Mesodermal cell (in vitro differentiated cells): ENCODE measurements at regions not wholly inside any gene's neighbourhood (a gene's known extent, or its start where the extent isn't known, plus 50 kb on each side); places are given as distances from the start of the nearest gene placed in this dataset.

Experiments
- H3K27ac ChIP-seq: 2 replicates; pipeline ENCODE4 v1.7.0; 2013; ENCODE audit warnings: mild to moderate bottlenecking, low read depth, low read length, moderate library complexity; ENCODE audit not compliant: severe bottlenecking
- H3K36me3 ChIP-seq: 2 replicates; pipeline ENCODE4 v1.7.1; 2013; ENCODE audit warnings: mild to moderate bottlenecking, low read length, moderate library complexity; ENCODE audit not compliant: control insufficient read depth, insufficient read depth
- H3K4me1 ChIP-seq: one replicate; pipeline ENCODE4 v1.7.1; 2013; ENCODE audit warnings: mild to moderate bottlenecking, low read length; ENCODE audit not compliant: insufficient read depth, control insufficient read depth, poor library complexity, severe bottlenecking
- H3K4me3 ChIP-seq: 2 replicates; pipeline ENCODE4 v1.7.0; 2013; ENCODE audit warnings: low read length, control low read depth, mild to moderate bottlenecking; ENCODE audit not compliant: insufficient read depth, poor library complexity, severe bottlenecking; ENCODE audit errors: extremely low read depth
- H3K9me3 ChIP-seq: 2 replicates; pipeline ENCODE4 v1.7.1; 2013; ENCODE audit warnings: mild to moderate bottlenecking, low read length, moderate library complexity; ENCODE audit not compliant: control insufficient read depth
- whole genome bisulfite sequencing, 2 experiments: methylation state at CpG; one replicate each; pipeline ENCODE4 v1.1.5; 2013; ENCODE audit warnings: missing lambda C conversion rate in 2 of 2; ENCODE audit not compliant: insufficient coverage in 2 of 2; 5-methylcytosine and 5-hydroxymethylcytosine counted together

- Histone ChIP-seq H3K4me1 (peaks cover 9% of the 10 kb centered on the region), H3K36me3 (no peaks in the 10 kb centered on the region), H3K9me3 (no peaks in the 10 kb centered on the region), H3K27ac (no peak overlapping the region), H3K4me3 (no peak overlapping the region)
- WGBS, 2 experiments = 80% methylated on average over 1 of the region's 3 CpGs; no CpG with 5 or more reads in 1 of the 2 experiments
Measured at GRCh38 chr12:75581515-75581914, 70.1 kb upstream of the KRR1 start.

- H3K4me3 ChIP-seq = no peak overlapping the region
- no peaks in the 10 kb centered on the region for H3K36me3 ChIP-seq
- H3K4me1 ChIP-seq = no peaks in the 10 kb centered on the region
- 89% methylated on average over 1 of the region's 3 CpGs; no CpG with 5 or more reads in 1 of the 2 experiments for WGBS, 2 experiments
- no peak overlapping the region for H3K27ac ChIP-seq
- H3K9me3 ChIP-seq = no peaks in the 10 kb centered on the region
Measured at GRCh38 chr12:75579552-75579951, 68.1 kb upstream of the KRR1 start.

GRCh38 chr12:75578546-75578945 lies 67.1 kb upstream of the KRR1 start:
- Histone ChIP-seq H3K27ac (no peak overlapping the region), H3K4me3 (no peak overlapping the region), H3K36me3 (no peaks in the 10 kb centered on the region), H3K4me1 (no peaks in the 10 kb centered on the region), H3K9me3 (no peaks in the 10 kb centered on the region)
- whole genome bisulfite sequencing, 2 experiments = 80% methylated on average over 1 of the region's 2 CpGs; no CpG with 5 or more reads in 1 of the 2 experiments

- Histone ChIP-seq H3K36me3 (no peaks in the 10 kb centered on the region), H3K9me3 (no peaks in the 10 kb centered on the region), H3K27ac (no peak overlapping the region), H3K4me1 (no peaks in the 10 kb centered on the region), H3K4me3 (no peak overlapping the region)
- 87 to 100% methylated on average over 3 to 4 of the region's 5 CpGs for WGBS, 2 experiments
Measured at GRCh38 chr12:75577812-75578211, 66.4 kb upstream of the KRR1 start.

- no peaks in the 10 kb centered on the region for H3K36me3 ChIP-seq
- no peak overlapping the region for H3K4me3 ChIP-seq
- no peaks in the 10 kb centered on the region for H3K4me1 ChIP-seq
- no peak overlapping the region for H3K27ac ChIP-seq
- no peaks in the 10 kb centered on the region for H3K9me3 ChIP-seq
- WGBS, 2 experiments = 80% methylated on average over 2 of the region's 2 CpGs; no CpG with 5 or more reads in 1 of the 2 experiments
Measured at GRCh38 chr12:75571656-75572205, 60.3 kb upstream of the KRR1 start.

GRCh38 chr12:75571204-75571603 lies 59.8 kb upstream of the KRR1 start:
- H3K4me1 ChIP-seq = no peaks in the 10 kb centered on the region
- H3K4me3 ChIP-seq = no peak overlapping the region
- H3K9me3 ChIP-seq = peaks cover under 1% of the 10 kb centered on the region
- WGBS, 2 experiments = 80% methylated on average over 1 of the region's 3 CpGs; no CpG with 5 or more reads in 1 of the 2 experiments
- H3K27ac ChIP-seq = no peak overlapping the region
- no peaks in the 10 kb centered on the region for H3K36me3 ChIP-seq

- Histone ChIP-seq H3K36me3 (no peaks in the 10 kb centered on the region), H3K4me1 (no peaks in the 10 kb centered on the region), H3K9me3 (peaks cover 14% of the 10 kb centered on the region), H3K4me3 (no peak overlapping the region), H3K27ac (no peak overlapping the region)
- 94 to 100% methylated on average over 2 of the region's 3 CpGs for WGBS, 2 experiments
Measured at GRCh38 chr12:75568801-75569200, 57.4 kb upstream of the KRR1 start.

GRCh38 chr12:75568393-75568792 lies 57.0 kb upstream of the KRR1 start:
- Histone ChIP-seq H3K4me1 (no peaks in the 10 kb centered on the region), H3K27ac (no peak overlapping the region), H3K36me3 (no peaks in the 10 kb centered on the region), H3K4me3 (no peak overlapping the region), H3K9me3 (peaks cover 14% of the 10 kb centered on the region)
- 92 to 100% methylated on average over 3 of the region's 4 CpGs for WGBS, 2 experiments

- Histone ChIP-seq H3K4me3 (no peak overlapping the region), H3K9me3 (peaks cover 14% of the 10 kb centered on the region), H3K4me1 (no peaks in the 10 kb centered on the region), H3K27ac (no peak overlapping the region), H3K36me3 (no peaks in the 10 kb centered on the region)
- 100% methylated on average over 2 of the region's 3 CpGs for WGBS, 2 experiments
Measured at GRCh38 chr12:75565795-75566194, 54.4 kb upstream of the KRR1 start.

GRCh38 chr12:75564852-75565251 lies 53.4 kb upstream of the KRR1 start:
- Histone ChIP-seq H3K27ac (no peak overlapping the region), H3K4me3 (no peak overlapping the region), H3K9me3 (peaks cover 14% of the 10 kb centered on the region), H3K36me3 (no peaks in the 10 kb centered on the region), H3K4me1 (no peaks in the 10 kb centered on the region)
- 100% methylated on average over 2 to 3 of the region's 4 CpGs for WGBS, 2 experiments

- Histone ChIP-seq H3K9me3 (peaks cover 14% of the 10 kb centered on the region), H3K4me3 (no peak overlapping the region), H3K36me3 (no peaks in the 10 kb centered on the region), H3K27ac (no peak overlapping the region), H3K4me1 (no peaks in the 10 kb centered on the region)
- 90 to 100% methylated on average over 1 to 2 of the region's 2 CpGs for WGBS, 2 experiments
Measured at GRCh38 chr12:75564398-75564797, 53.0 kb upstream of the KRR1 start.
